ENCODE measurements at regions not wholly inside any gene's neighbourhood (a gene's known extent, or its start where the extent isn't known, plus 50 kb on each side); places are given as distances from the start of the nearest gene placed in this dataset.

DNA sequence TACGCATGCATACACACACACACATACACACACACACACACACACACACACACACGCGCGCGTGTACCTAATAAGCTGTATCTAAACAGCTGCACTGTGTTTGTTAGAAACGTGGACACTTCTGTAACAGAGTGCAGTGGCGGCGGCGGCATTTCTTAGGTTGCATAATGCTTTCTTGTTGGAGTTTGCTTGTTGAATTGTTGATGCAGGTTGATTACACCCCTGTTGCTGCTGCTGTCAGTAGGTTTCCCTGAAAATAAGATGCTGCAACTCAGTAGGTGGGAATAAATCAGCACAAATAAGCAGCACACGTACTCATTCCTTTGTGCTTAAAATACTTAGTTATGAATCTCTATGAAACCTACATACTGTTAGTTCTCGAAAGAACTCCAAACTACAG lies 479.2 kb downstream of the LIG4 start:
- Mint-ChIP-seq H3K27me3 (ENCODE audit: low read depth) (no peaks in the 10 kb centered on the region), H3K4me3 (no peak overlapping the region), H3K27ac (no peak overlapping the region), H3K36me3 (ENCODE audit: low read depth) (no peaks in the 10 kb centered on the region), H3K4me1 (no peaks in the 10 kb centered on the region), H3K9me3 (no peaks in the 10 kb centered on the region)
- TF ChIP-seq CTCF (IDR thresholded peaks at IDR 0.05; ENCODE audit: unreplicated experiment in 3 of 3): no peak

DNA sequence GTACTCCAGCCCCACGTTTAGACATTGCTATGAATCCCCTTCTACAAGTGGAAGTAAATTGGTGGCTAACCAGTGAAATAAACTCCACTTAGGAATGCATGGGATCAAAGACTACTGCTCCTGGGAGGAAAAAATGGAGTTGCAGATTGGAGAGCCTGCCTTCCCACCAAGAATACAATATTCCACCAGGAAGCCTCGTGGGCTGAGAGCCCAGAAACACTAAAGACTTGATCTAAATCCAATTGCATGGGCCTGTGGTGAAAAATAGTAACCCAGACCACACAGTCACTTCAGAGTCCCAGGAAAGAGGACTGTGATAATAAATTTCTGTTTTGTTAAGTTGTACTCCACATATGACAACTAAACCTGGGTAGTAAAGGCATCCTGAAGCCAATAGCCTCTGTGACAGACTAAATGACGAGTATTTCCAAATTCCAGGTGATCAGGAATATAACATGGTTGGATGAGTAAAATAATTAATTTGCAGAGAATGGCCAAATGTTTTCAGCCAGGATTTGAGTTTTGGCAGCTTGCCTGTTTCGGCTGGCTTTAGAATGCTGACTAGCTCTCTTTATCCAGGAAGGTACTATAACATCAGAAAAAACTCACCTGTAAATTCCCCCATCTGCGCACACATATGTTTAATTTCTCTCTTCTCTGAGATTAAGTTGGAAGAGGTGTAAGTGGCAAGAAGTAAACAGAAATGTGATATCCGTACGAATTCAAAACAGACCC lies 480.3 kb downstream of the LIG4 start:
- Mint-ChIP-seq H3K9me3 (no peaks in the 10 kb centered on the region), H3K4me3 (no peak overlapping the region), H3K27me3 (ENCODE audit: low read depth) (no peaks in the 10 kb centered on the region), H3K36me3 (ENCODE audit: low read depth) (no peaks in the 10 kb centered on the region), H3K4me1 (no peaks in the 10 kb centered on the region), H3K27ac (peak overlapping the region in 1 of 3 experiments; percentile 8)
- TF ChIP-seq CTCF (IDR thresholded peaks at IDR 0.05; ENCODE audit: unreplicated experiment in 3 of 3): no peak

DNA sequence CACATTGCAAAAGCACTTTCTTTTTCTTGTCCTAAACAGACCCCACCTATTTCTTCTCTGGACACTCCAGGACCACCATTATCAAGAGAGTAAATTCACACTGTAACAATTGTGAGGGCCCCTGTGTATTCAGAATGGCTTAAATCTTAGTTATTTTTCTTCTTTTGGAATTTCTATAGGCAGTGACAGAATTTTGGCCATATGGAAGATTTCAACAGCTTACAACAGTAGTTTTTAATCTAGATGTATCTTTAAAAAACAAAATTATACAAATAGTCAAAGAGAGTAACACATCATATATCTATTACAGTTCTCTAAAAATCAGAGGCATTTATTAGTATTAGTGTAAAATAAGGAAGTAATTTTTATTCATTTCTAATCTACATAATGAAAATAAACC lies 482.1 kb downstream of the LIG4 start:
- no peaks in the 10 kb centered on the region for H3K36me3 Mint-ChIP-seq (ENCODE audit: low read depth)
- no peak for TF ChIP-seq CTCF (IDR thresholded peaks at IDR 0.05; ENCODE audit: unreplicated experiment in 3 of 3)

GRCh38 chr13:107730813-107731212 lies 484.5 kb downstream of the LIG4 start:
- H3K4me1 Mint-ChIP-seq: no peaks in the 10 kb centered on the region
- no peaks in the 10 kb centered on the region for H3K36me3 Mint-ChIP-seq (ENCODE audit: low read depth)
- no peak overlapping the region for H3K27ac Mint-ChIP-seq
- no peak overlapping the region for H3K4me3 Mint-ChIP-seq
- no peak for TF ChIP-seq CTCF (IDR thresholded peaks at IDR 0.05; ENCODE audit: unreplicated experiment in 3 of 3)
- H3K27me3 Mint-ChIP-seq (ENCODE audit: low read depth): no peaks in the 10 kb centered on the region
- no peaks in the 10 kb centered on the region for H3K9me3 Mint-ChIP-seq

More for the DNA sequence above, 482.1 kb downstream of the LIG4 start:
- Mint-ChIP-seq H3K27ac (no peak overlapping the region), H3K27me3 (ENCODE audit: low read depth) (no peaks in the 10 kb centered on the region), H3K4me3 (no peak overlapping the region), H3K9me3 (no peaks in the 10 kb centered on the region), H3K4me1 (no peaks in the 10 kb centered on the region)

DNA sequence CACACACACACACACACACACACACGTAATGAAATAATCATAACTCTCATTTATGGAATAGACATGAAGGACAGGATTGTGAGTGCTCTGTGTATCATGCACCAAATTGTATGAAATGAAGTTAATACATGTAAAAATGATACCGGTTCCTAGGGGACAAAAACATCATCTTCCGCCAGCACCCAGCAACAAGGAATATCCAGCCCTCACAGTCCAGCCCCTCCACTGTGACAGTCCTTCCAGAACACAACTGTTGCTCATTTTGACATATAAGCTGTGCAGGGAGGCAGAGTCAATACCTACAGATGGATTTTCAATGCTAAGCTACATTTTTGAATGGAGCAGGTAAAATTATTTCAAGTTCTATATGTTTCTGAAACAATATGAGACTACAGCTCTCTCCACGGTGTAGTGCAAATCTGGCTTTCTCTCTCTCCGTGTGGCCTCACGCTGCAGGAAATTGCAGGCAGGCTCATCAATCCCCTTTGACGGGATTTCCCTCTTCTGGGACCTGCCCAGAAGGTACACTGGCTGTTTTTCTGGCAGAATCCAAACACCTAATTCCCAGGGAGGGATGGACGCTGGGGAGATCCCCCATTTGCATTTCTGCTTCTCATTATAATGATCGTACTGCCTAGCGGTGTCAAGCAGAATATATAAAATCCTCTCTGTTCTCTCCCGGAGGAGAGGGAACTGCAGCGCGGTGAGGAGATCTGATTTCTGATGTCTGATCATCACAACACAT lies 494.0 kb downstream of the LIG4 start:
- Mint-ChIP-seq H3K27me3 (ENCODE audit: low read depth) (peaks cover 11% of the 10 kb centered on the region), H3K4me1 (peaks cover 7% of the 10 kb centered on the region), H3K36me3 (ENCODE audit: low read depth) (no peaks in the 10 kb centered on the region), H3K4me3 (peak overlapping the region; percentile 48 to 75 (median 52)), H3K27ac (no peak overlapping the region), H3K9me3 (no peaks in the 10 kb centered on the region)
- no peak for TF ChIP-seq CTCF (IDR thresholded peaks at IDR 0.05; ENCODE audit: unreplicated experiment in 3 of 3)
